Right lobe of liver (tissue), 6 donors: ENCODE measurements at regions not wholly inside any gene's neighbourhood (a gene's known extent, or its start where the extent isn't known, plus 50 kb on each side); places are given as distances from the start of the nearest gene placed in this dataset.

Experiments used
- ATAC-seq, 4 donors: fragments of 200-7000 bp; cut with Tn5 transposase; one replicate each; pipeline ENCODE4 v1.9.1; 2020; ENCODE audit warnings: mild to moderate bottlenecking in 4 of 4, moderate library complexity in 4 of 4
- DNase-seq, 3 donors: peaks; one replicate each; pipeline ENCODE4 v3.0.0-alpha.2; 2020
- H3K27ac ChIP-seq, 3 donors: fragments of 200-600 bp; one replicate each; pipeline ENCODE4 v1.8.0; 2022
- H3K27me3 ChIP-seq, 2 donors: fragments of 200-600 bp; one replicate each; pipeline ENCODE4 v1.8.0; 2022
- H3K36me3 ChIP-seq, 4 donors: fragments of 200-600 bp; sonication (generic) in 1 of 4; one replicate each; pipeline versions ENCODE4 v1.5.1 to v1.8.0; 2017 to 2022; ENCODE audit warnings: control low read depth in 1 of 4
- H3K4me1 ChIP-seq, 4 donors: fragments of 200-600 bp; sonication (generic) in 1 of 4; one replicate each; pipeline versions ENCODE4 v1.5.1 to v1.8.0; 2017 to 2022; ENCODE audit warnings: control low read depth in 1 of 4
- H3K4me3 ChIP-seq, 3 donors: fragments of 200-600 bp; one replicate each; pipeline ENCODE4 v1.8.0; 2022
- H3K9me3 ChIP-seq, 4 donors: fragments of 200-600 bp; sonication (generic) in 1 of 4; one replicate each; pipeline versions ENCODE4 v1.5.1 to v1.8.0; 2017 to 2022; ENCODE audit warnings: control low read depth in 1 of 4
- POLR2A ChIP-seq: fragments of 450-650 bp; IDR thresholded peaks from one replicate; pipeline ENCODE4 v1.6.1; 2017; ENCODE audit warnings: antibody characterized with exemption, mild to moderate bottlenecking
- WGBS: methylation state at CpG from one replicate; pipeline ENCODE4 v1.1.6; 2018; ENCODE audit warnings: low coverage, low lambda C conversion rate; ENCODE audit not compliant: insufficient coverage; ENCODE audit errors: missing lambda C conversion rate; 5-methylcytosine and 5-hydroxymethylcytosine counted together
- intact Hi-C, 2 donors: fragments of 100-400 bp; cut with DNase I; formaldehyde crosslinking; loops; one replicate each; pipeline versions ENCODE4 v1.11.2 to v1.14.1; 2022
- TF ChIP-seq, protein P1 (sequence below), 4 donors: fragments of 200-600 bp in 3 of 4; fragments of 450-650 bp in 1 of 4; IDR thresholded peaks; one replicate each; pipeline versions ENCODE4 v1.5.1 to v1.8.0; 2016 to 2022; ENCODE audit warnings: antibody characterized with exemption in 4 of 4, mild to moderate bottlenecking in 2 of 4
- donor health status: DM: no; HTN: yes; CAD: no.
- donor health status: DM: no; HTN: no; CAD: no.
- donor health status: DM: no; HTN: no; CAD: no.
- donor health status: DM: no; HTN: yes; CAD: no.
- donor health status: DM: no; HTN: yes; CAD: no.

DNA sequence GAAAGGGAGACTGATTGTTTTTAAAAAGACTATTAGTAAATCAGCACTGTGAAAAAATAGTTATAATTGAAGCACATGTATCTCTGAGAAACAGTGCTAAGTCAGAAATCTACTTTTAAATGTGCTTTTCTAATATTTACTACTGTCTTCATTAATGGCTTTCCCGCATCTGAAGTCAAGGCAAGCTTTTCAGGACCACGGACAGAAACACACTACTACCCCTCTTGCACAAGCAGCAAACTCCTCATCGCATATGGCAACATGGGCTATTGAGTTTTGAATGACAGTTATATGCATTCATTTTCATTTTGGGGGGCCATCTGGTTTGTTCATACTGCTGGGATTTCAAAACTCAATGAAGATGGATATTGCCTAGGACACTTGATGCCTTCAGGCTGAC, 433.4 kb upstream of the CAMK1G start:
- Histone ChIP-seq H3K9me3 (no peaks in the 10 kb centered on the region), H3K27me3 (no peaks in the 10 kb centered on the region), H3K36me3 (no peaks in the 10 kb centered on the region), H3K27ac (no peak overlapping the region), H3K4me3 (no peak overlapping the region), H3K4me1 (no peaks in the 10 kb centered on the region)
- peak in 1 of 4 donors; percentile 40 for ATAC-seq
- intact Hi-C loops, result no loop called here
- 17% methylated on average over 3 of the region's 3 CpGs for WGBS
- no peak for TF ChIP-seq POLR2A
- TF ChIP-seq, protein P1, sequence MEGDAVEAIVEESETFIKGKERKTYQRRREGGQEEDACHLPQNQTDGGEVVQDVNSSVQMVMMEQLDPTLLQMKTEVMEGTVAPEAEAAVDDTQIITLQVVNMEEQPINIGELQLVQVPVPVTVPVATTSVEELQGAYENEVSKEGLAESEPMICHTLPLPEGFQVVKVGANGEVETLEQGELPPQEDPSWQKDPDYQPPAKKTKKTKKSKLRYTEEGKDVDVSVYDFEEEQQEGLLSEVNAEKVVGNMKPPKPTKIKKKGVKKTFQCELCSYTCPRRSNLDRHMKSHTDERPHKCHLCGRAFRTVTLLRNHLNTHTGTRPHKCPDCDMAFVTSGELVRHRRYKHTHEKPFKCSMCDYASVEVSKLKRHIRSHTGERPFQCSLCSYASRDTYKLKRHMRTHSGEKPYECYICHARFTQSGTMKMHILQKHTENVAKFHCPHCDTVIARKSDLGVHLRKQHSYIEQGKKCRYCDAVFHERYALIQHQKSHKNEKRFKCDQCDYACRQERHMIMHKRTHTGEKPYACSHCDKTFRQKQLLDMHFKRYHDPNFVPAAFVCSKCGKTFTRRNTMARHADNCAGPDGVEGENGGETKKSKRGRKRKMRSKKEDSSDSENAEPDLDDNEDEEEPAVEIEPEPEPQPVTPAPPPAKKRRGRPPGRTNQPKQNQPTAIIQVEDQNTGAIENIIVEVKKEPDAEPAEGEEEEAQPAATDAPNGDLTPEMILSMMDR (IDR thresholded peaks at IDR 0.05), result no peak
- no peak for DNase-seq

DNA sequence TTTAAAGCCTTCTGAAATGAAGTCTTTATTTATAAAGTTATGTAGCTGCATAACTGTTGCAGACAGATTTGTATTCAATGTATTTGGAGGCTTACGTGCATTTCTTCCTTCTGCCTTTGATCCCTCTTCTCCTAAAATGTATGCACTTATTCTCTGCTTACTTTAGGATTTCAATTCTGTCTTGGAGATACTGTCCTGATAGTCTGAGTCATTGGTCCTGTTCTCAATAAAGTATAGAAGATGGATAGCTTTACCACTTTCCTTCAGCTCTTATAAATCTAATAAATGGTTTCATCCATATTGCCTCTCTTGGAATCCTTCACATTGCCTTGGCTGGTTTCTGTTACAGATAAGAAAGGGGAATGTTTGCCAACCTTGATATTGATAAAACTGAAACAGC, 430.1 kb upstream of the CAMK1G start:
- Histone ChIP-seq H3K36me3 (no peaks in the 10 kb centered on the region), H3K9me3 (no peaks in the 10 kb centered on the region), H3K27ac (no peak overlapping the region), H3K27me3 (no peaks in the 10 kb centered on the region), H3K4me3 (no peak overlapping the region), H3K4me1 (no peaks in the 10 kb centered on the region)
- DNase-seq, result no peak
- intact Hi-C loops, result no loop called here
- 69% methylated on average over 1 of the region's 1 CpG for WGBS
- ATAC-seq, result no peak
- TF ChIP-seq, protein P1 (IDR thresholded peaks at IDR 0.05), result no peak

DNA sequence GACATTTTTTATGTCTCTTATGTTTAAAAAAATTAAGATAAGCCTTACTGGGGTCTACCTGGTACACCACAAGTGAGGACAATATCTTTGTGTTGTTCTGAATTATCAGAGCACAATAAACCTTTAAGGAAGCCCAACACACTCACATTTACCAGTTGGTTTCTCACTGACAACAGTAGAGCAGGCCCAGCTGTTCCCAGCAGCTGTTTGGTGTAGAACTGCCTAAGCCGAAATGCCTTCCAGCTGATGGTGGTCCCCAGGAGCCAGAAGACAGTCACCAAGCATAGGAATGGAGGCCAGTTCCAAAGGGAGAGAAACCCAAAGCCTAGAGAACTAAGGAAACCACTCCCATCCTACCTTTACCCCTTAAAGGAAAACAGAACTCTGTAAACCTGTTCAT, 428.6 kb upstream of the CAMK1G start:
- no peaks in the 10 kb centered on the region for H3K9me3 ChIP-seq

DNA sequence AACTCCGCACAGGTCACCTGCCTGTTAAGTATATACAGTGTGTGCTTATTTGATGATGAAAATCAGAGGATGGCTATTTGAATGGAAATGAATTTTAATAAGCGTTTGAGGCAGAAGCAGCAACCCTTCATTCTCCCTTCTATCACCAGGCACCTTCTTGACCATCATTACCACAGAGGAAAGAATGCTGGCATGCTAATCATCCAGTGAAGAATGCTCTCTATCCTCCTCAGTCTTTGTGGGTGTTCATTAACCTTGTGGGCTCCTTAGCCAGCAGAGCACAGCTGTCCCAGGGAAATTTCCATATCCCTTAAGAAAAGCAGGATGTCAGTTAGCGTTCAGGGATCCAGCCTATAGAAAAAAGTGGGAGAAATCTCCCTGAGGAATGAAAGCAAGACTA, 428.0 kb upstream of the CAMK1G start:
- H3K9me3 ChIP-seq, result no peaks in the 10 kb centered on the region
- intact Hi-C loops, result no loop called here
- H3K27ac ChIP-seq, result no peak overlapping the region

More for the DNA sequence above, 428.6 kb upstream of the CAMK1G start:
- intact Hi-C loops, result no loop called here
- Histone ChIP-seq H3K36me3 (no peaks in the 10 kb centered on the region), H3K4me3 (no peak overlapping the region), H3K4me1 (no peaks in the 10 kb centered on the region), H3K27ac (no peak overlapping the region), H3K27me3 (no peaks in the 10 kb centered on the region)
- ATAC-seq (no peak), DNase-seq (no peak)
- TF ChIP-seq, protein P1 (IDR thresholded peaks at IDR 0.05), result no peak
- no peak for TF ChIP-seq POLR2A
- WGBS, result 40% methylated on average over 1 of the region's 1 CpG

More for the DNA sequence above, 428.0 kb upstream of the CAMK1G start:
- DNase-seq (no peak), ATAC-seq (no peak)
- Histone ChIP-seq H3K4me1 (no peaks in the 10 kb centered on the region), H3K27me3 (no peaks in the 10 kb centered on the region), H3K4me3 (no peak overlapping the region), H3K36me3 (no peaks in the 10 kb centered on the region)
- 40% methylated on average over 3 of the region's 3 CpGs for WGBS
- TF ChIP-seq POLR2A, result no peak
- TF ChIP-seq, protein P1 (IDR thresholded peaks at IDR 0.05), result no peak
